ENCODE measurements at regions not wholly inside any gene's neighbourhood (a gene's known extent, or its start where the extent isn't known, plus 50 kb on each side); places are given as distances from the start of the nearest gene placed in this dataset.

- H3K9me3 ChIP-seq (ENCODE audit: insufficient read depth, low read depth, low read length) = peaks cover 24% of the 10 kb centered on the region; the same call in 1 of the 2 replicates
- no peak overlapping the region for H3K9ac ChIP-seq (ENCODE audit: low read depth, low read length, poor library complexity, severe bottlenecking)
- H3K9me2 ChIP-seq (replicated peaks; ENCODE audit: low read depth, low read length) = no peaks in the 10 kb centered on the region
- H3K79me2 ChIP-seq (ENCODE audit: insufficient read depth, low read length) = no peaks in the 10 kb centered on the region
- no peaks in the 10 kb centered on the region for H3K4me1 ChIP-seq (ENCODE audit: insufficient read depth, low read length, poor library complexity, severe bottlenecking)
- H4K20me1 ChIP-seq (ENCODE audit: insufficient read depth, low read length, poor library complexity, severe bottlenecking) = no peaks in the 10 kb centered on the region
- H3K36me3 ChIP-seq (ENCODE audit: insufficient read depth, low read length) = no peaks in the 10 kb centered on the region
- no peak overlapping the region for H2AFZ ChIP-seq (ENCODE audit: low read length)
- H3K27me3 ChIP-seq (ENCODE audit: insufficient read depth, low read length, poor library complexity, severe bottlenecking) = no peaks in the 10 kb centered on the region
- no peak overlapping the region for H3K4me3 ChIP-seq (ENCODE audit: low read length, poor library complexity, severe bottlenecking)
- TF ChIP-seq CTCF (conservative IDR thresholded peaks at IDR 0.05; ENCODE audit: low read length) (no peak), EZH2phosphoT487 (IDR thresholded peaks at IDR 0.05; ENCODE audit: borderline replicate concordance) (no peak)
- no peaks in the 10 kb centered on the region for H3F3A ChIP-seq (ENCODE audit: low read depth)
- no peak overlapping the region for H3K4me2 ChIP-seq (ENCODE audit: low read depth, low read length, poor library complexity, severe bottlenecking)
Measured at GRCh38 chr11:134666273-134667174, 254.5 kb upstream of the B3GAT1 start.

- Histone ChIP-seq H3K9me3 (ENCODE audit: insufficient read depth, low read depth, low read length) (peaks cover 27% of the 10 kb centered on the region; the same call in 1 of the 2 replicates), H3K36me3 (ENCODE audit: insufficient read depth, low read length) (no peaks in the 10 kb centered on the region), H3K9me2 (replicated peaks; ENCODE audit: low read depth, low read length) (no peaks in the 10 kb centered on the region), H2AFZ (ENCODE audit: low read length) (no peak overlapping the region), H3K79me2 (ENCODE audit: insufficient read depth, low read length) (no peaks in the 10 kb centered on the region), H3K4me2 (ENCODE audit: low read depth, low read length, poor library complexity, severe bottlenecking) (no peak overlapping the region), H3K9ac (ENCODE audit: low read depth, low read length, poor library complexity, severe bottlenecking) (no peak overlapping the region), H3K4me3 (ENCODE audit: low read length, poor library complexity, severe bottlenecking) (no peak overlapping the region), H3K27me3 (ENCODE audit: insufficient read depth, low read length, poor library complexity, severe bottlenecking) (no peaks in the 10 kb centered on the region), H4K20me1 (ENCODE audit: insufficient read depth, low read length, poor library complexity, severe bottlenecking) (no peaks in the 10 kb centered on the region), H3K4me1 (ENCODE audit: insufficient read depth, low read length, poor library complexity, severe bottlenecking) (no peaks in the 10 kb centered on the region), H3F3A (ENCODE audit: low read depth) (no peaks in the 10 kb centered on the region)
- TF ChIP-seq EZH2phosphoT487 (IDR thresholded peaks at IDR 0.05; ENCODE audit: borderline replicate concordance) = no peak
- TF ChIP-seq CTCF (conservative IDR thresholded peaks at IDR 0.05; ENCODE audit: low read length) = no peak
Measured at GRCh38 chr11:134665571-134666270, 253.7 kb upstream of the B3GAT1 start.

GRCh38 chr11:134665188-134665535, 253.1 kb upstream of the B3GAT1 start:
- no peaks in the 10 kb centered on the region for H4K20me1 ChIP-seq (ENCODE audit: insufficient read depth, low read length, poor library complexity, severe bottlenecking)
- no peaks in the 10 kb centered on the region for H3K79me2 ChIP-seq (ENCODE audit: insufficient read depth, low read length)
- H3K9me2 ChIP-seq (replicated peaks; ENCODE audit: low read depth, low read length) = no peaks in the 10 kb centered on the region
- H3K4me1 ChIP-seq (ENCODE audit: insufficient read depth, low read length, poor library complexity, severe bottlenecking) = no peaks in the 10 kb centered on the region
- H3K4me3 ChIP-seq (ENCODE audit: low read length, poor library complexity, severe bottlenecking) = no peak overlapping the region
- no peaks in the 10 kb centered on the region for H3K36me3 ChIP-seq (ENCODE audit: insufficient read depth, low read length)
- no peak overlapping the region for H2AFZ ChIP-seq (ENCODE audit: low read length)
- no peaks in the 10 kb centered on the region for H3K27me3 ChIP-seq (ENCODE audit: insufficient read depth, low read length, poor library complexity, severe bottlenecking)
- no peak overlapping the region for H3K4me2 ChIP-seq (ENCODE audit: low read depth, low read length, poor library complexity, severe bottlenecking)
- H3F3A ChIP-seq (ENCODE audit: low read depth) = no peaks in the 10 kb centered on the region
- no peak overlapping the region for H3K9ac ChIP-seq (ENCODE audit: low read depth, low read length, poor library complexity, severe bottlenecking)
- TF ChIP-seq EZH2phosphoT487 (IDR thresholded peaks at IDR 0.05; ENCODE audit: borderline replicate concordance) (no peak), CTCF (conservative IDR thresholded peaks at IDR 0.05; ENCODE audit: low read length) (no peak)
- peaks cover 27% of the 10 kb centered on the region; the same call in 1 of the 2 replicates for H3K9me3 ChIP-seq (ENCODE audit: insufficient read depth, low read depth, low read length)

Data from Loucy (cell line).